ENCODE measurements at regions not wholly inside any gene's neighbourhood (a gene's known extent, or its start where the extent isn't known, plus 50 kb on each side); places are given as distances from the start of the nearest gene placed in this dataset.

- H3K79me2 ChIP-seq (ENCODE audit: control insufficient read depth, insufficient read depth, low read length): no peaks in the 10 kb centered on the region
- no peak for DNase-seq (ENCODE audit: low read depth, low spot score)
- 3% methylated on average over 13 of the region's 13 CpGs for WGBS (ENCODE audit: insufficient coverage, insufficient replicate concordance, low lambda C conversion rate, missing lambda C conversion rate)
- SMC1A ChIA-PET (ENCODE audit: uncharacterized antibody, unreplicated experiment): no interaction called here
- H3K27ac ChIP-seq (ENCODE audit: control insufficient read depth, insufficient read depth): no peak overlapping the region
- no peak overlapping the region for H3K4me2 ChIP-seq (ENCODE audit: control insufficient read depth, insufficient read depth)
- in situ Hi-C loops (cut with MboI) (no loop called here), intact Hi-C loops (cut with micrococcal nuclease; ENCODE audit: unreplicated experiment) (no loop called here)
- no peak overlapping the region for H3K4me3 ChIP-seq
- RAD21 ChIA-PET (ENCODE audit: unreplicated experiment): no interaction called here
- no peaks in the 10 kb centered on the region for H3K36me3 ChIP-seq (ENCODE audit: control insufficient read depth in 2 of 2, insufficient read depth in 2 of 2, low read length in 1 of 2)
- no peak overlapping the region for H3K9ac ChIP-seq (ENCODE audit: control insufficient read depth, insufficient read depth, low read length)
- ATAC-seq: no peak
- POLR2A ChIA-PET: no interaction called here
- no peaks in the 10 kb centered on the region for H3K27me3 ChIP-seq (replicated peaks in 1 of 2; ENCODE audit: control insufficient read depth in 2 of 2, insufficient read depth in 2 of 2, low read length in 1 of 2)
- H3K9me3 ChIP-seq (replicated peaks; ENCODE audit: control insufficient read depth, insufficient read depth, low read length): no peaks in the 10 kb centered on the region
- no peaks in the 10 kb centered on the region for H3K4me1 ChIP-seq (ENCODE audit: control insufficient read depth, insufficient read depth, low read length)
- no peak overlapping the region for H2AFZ ChIP-seq (ENCODE audit: control insufficient read depth, low read depth, low read length)
- H4K20me1 ChIP-seq (ENCODE audit: control insufficient read depth, insufficient read depth): no peaks in the 10 kb centered on the region
- CTCF ChIA-PET: no interaction called here
- no peak for FAIRE-seq
- BruUV-seq (replicated peaks): no TSS peak
- TF ChIP-seq SIN3A (IDR thresholded peaks at IDR 0.05; ENCODE audit: low read depth, low read length) (no peak), TCF7 (IDR thresholded peaks at IDR 0.05; ENCODE audit: borderline replicate concordance) (no peak), MYB (IDR thresholded peaks at IDR 0.05; ENCODE audit: borderline replicate concordance, low read depth, low read length) (no peak), NFXL1 (IDR thresholded peaks at IDR 0.05; ENCODE audit: borderline replicate concordance) (no peak), IKZF2 (IDR thresholded peaks at IDR 0.05) (no peak), POLR2AphosphoS5 (IDR thresholded peaks at IDR 0.05; ENCODE audit: low read length) (no peak), SREBF2 (IDR thresholded peaks at IDR 0.05; ENCODE audit: low read length) (no peak)
- TF ChIP-seq, protein P1, sequence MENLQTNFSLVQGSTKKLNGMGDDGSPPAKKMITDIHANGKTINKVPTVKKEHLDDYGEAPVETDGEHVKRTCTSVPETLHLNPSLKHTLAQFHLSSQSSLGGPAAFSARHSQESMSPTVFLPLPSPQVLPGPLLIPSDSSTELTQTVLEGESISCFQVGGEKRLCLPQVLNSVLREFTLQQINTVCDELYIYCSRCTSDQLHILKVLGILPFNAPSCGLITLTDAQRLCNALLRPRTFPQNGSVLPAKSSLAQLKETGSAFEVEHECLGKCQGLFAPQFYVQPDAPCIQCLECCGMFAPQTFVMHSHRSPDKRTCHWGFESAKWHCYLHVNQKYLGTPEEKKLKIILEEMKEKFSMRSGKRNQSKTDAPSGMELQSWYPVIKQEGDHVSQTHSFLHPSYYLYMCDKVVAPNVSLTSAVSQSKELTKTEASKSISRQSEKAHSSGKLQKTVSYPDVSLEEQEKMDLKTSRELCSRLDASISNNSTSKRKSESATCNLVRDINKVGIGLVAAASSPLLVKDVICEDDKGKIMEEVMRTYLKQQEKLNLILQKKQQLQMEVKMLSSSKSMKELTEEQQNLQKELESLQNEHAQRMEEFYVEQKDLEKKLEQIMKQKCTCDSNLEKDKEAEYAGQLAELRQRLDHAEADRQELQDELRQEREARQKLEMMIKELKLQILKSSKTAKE (IDR thresholded peaks at IDR 0.05; ENCODE audit: low read depth, poor library complexity, severe bottlenecking): no peak
Observed at GRCh38 chr20:52494244-52494643, 302.7 kb upstream of the ZFP64 start.

Data from GM12878 (cell line).